Testis (tissue), 2 donors: ENCODE measurements at regions not wholly inside any gene's neighbourhood (a gene's known extent, or its start where the extent isn't known, plus 50 kb on each side); places are given as distances from the start of the nearest gene placed in this dataset.

ENCODE experiments used
- DNase-seq: peaks from one replicate; pipeline ENCODE4 v3.0.0-alpha.2; 2019
- H3K27ac ChIP-seq, 2 donors: fragments of 200-600 bp; sonication (generic); one replicate each; pipeline ENCODE4 v1.5.1; 2019
- H3K27me3 ChIP-seq: fragments of 200-600 bp; sonication (generic); one replicate; pipeline ENCODE4 v1.5.1; 2019
- H3K36me3 ChIP-seq: fragments of 200-600 bp; sonication (generic); one replicate; pipeline ENCODE4 v1.5.1; 2017; ENCODE audit warnings: low read depth; ENCODE audit errors: missing control alignments
- H3K4me1 ChIP-seq: fragments of 200-600 bp; sonication (generic); one replicate; pipeline ENCODE4 v1.5.1; 2019
- H3K4me3 ChIP-seq, 2 donors: fragments of 200-600 bp; sonication (generic); one replicate each; pipeline ENCODE4 v1.5.1; 2017 to 2019
- H3K9me3 ChIP-seq: fragments of 200-600 bp; sonication (generic); one replicate; pipeline ENCODE4 v1.5.1; 2017
- CTCF ChIP-seq, 3 experiments: fragments of 450-650 bp in 2 of 3; fragments of 200-600 bp in 1 of 3; sonication (generic) in 1 of 3; IDR thresholded peaks; one replicate each; pipeline ENCODE4 v1.5.1; 2016 to 2019; ENCODE audit warnings: antibody characterized with exemption in 3 of 3, mild to moderate bottlenecking in 2 of 3, moderate library complexity in 1 of 3
- POLR2A ChIP-seq: fragments of 450-650 bp; IDR thresholded peaks from one replicate; pipeline ENCODE4 v1.6.1; 2017; ENCODE audit warnings: antibody characterized with exemption, mild to moderate bottlenecking, moderate library complexity
- WGBS, 2 donors: methylation state at CpG; one replicate each; pipeline ENCODE4 v1.1.5; 2018; 5-methylcytosine and 5-hydroxymethylcytosine counted together
- intact Hi-C: fragments of 100-400 bp; cut with DNase I; formaldehyde crosslinking; loops from one replicate; pipeline ENCODE4 v1.15.1; 2023; ENCODE audit warnings: low total_unique reads

GRCh38 chr6:84415517-84415916, 188.1 kb upstream of the CEP162 start:
- TF ChIP-seq POLR2A, result no peak
- TF ChIP-seq CTCF (IDR thresholded peaks at IDR 0.05), result no peak
- no peak for DNase-seq
- Histone ChIP-seq H3K36me3 (no peaks in the 10 kb centered on the region), H3K4me1 (no peaks in the 10 kb centered on the region), H3K27me3 (no peaks in the 10 kb centered on the region), H3K27ac (no peak overlapping the region), H3K4me3 (no peak overlapping the region), H3K9me3 (no peaks in the 10 kb centered on the region)
- WGBS, 2 donors, result 69 to 76% methylated on average over 6 of the region's 6 CpGs
- intact Hi-C loops, result no loop called here

DNA sequence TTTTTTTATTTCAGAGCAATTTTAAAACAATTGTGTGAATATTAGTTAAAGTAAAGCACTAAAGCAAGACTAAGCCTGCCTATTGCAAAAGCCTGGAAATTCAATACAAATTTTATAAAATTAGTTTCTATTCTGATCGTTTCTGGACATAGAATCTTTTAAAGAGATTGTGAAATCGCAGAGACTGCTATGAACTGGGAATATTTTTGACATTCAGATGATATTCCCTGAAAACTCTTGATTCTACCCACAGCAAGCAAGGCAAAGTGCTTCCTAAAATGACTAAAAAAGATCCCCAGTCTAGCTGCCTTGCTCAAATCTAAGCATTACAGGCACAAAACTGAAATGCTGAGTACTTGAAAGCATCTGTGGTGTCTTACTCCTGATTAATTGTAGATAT, 187.6 kb upstream of the CEP162 start:
- no peak overlapping the region for H3K27ac ChIP-seq
- no peak overlapping the region for H3K4me3 ChIP-seq
- H3K27me3 ChIP-seq, result no peaks in the 10 kb centered on the region
- TF ChIP-seq POLR2A (no peak), CTCF (IDR thresholded peaks at IDR 0.05) (no peak)
- DNase-seq, result no peak
- WGBS, 2 donors, result 75 to 79% methylated on average over 2 of the region's 2 CpGs
- H3K4me1 ChIP-seq, result no peaks in the 10 kb centered on the region
- no peaks in the 10 kb centered on the region for H3K36me3 ChIP-seq
- H3K9me3 ChIP-seq, result no peaks in the 10 kb centered on the region
- intact Hi-C loops, result no loop called here

DNA sequence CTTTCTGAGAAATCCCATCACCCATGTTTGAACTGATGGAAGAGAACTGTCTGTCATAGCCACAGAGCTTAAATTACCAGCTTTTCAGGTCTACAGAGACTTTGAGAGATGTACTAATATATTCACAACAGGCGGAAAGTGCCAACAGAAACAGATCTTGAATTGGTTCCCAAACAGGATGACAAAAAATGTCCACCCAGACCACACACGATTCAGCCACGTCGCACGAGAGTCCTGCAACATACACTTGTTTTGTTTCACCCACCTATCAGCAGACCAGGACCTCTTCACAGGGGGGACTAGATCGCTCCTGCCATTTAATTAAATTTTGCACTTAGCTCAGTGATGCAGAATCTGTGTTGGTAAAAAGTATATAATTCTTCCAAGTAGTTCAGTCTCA, 187.1 kb upstream of the CEP162 start:
- 67 to 81% methylated on average over 6 of the region's 6 CpGs for WGBS, 2 donors
- DNase-seq, result no peak
- Histone ChIP-seq H3K27ac (no peak overlapping the region), H3K36me3 (no peaks in the 10 kb centered on the region), H3K9me3 (no peaks in the 10 kb centered on the region), H3K4me3 (no peak overlapping the region), H3K27me3 (no peaks in the 10 kb centered on the region), H3K4me1 (no peaks in the 10 kb centered on the region)
- TF ChIP-seq CTCF (IDR thresholded peaks at IDR 0.05), result no peak
- no peak for TF ChIP-seq POLR2A
- intact Hi-C loops, result no loop called here

GRCh38 chr6:84411060-84411629, 183.7 kb upstream of the CEP162 start:
- Histone ChIP-seq H3K27me3 (no peaks in the 10 kb centered on the region), H3K9me3 (no peaks in the 10 kb centered on the region), H3K4me3 (no peak overlapping the region), H3K36me3 (no peaks in the 10 kb centered on the region), H3K27ac (no peak overlapping the region), H3K4me1 (no peaks in the 10 kb centered on the region)
- TF ChIP-seq POLR2A (no peak), CTCF (IDR thresholded peaks at IDR 0.05) (no peak)
- intact Hi-C loops, result no loop called here
- no peak for DNase-seq
- 64 to 68% methylated on average over 1 of the region's 1 CpG for WGBS, 2 donors

DNA sequence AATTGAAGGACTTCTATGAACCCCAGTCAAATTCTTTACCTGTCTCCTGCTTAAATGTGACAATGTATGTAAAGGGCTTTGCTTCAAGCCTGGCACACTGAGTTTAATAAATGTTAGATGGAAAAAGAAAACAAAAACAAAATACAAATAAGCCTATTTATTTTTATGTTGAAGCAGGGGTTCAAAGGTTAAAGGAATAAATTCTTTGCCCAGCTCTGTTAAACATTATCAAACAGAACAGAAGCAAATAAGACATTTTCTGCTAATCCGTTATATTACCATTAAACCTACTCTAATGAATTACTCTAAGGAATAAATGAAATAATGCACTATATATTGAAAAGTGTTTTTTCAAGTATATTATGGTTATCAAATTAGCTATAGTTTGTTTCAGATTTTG, 182.5 kb upstream of the CEP162 start:
- no peaks in the 10 kb centered on the region for H3K27me3 ChIP-seq
- H3K4me3 ChIP-seq, result no peak overlapping the region
- no peak overlapping the region for H3K27ac ChIP-seq
- no peaks in the 10 kb centered on the region for H3K36me3 ChIP-seq
- 91 to 98% methylated on average over 1 of the region's 1 CpG for WGBS, 2 donors
- H3K9me3 ChIP-seq, result no peaks in the 10 kb centered on the region
- H3K4me1 ChIP-seq, result no peaks in the 10 kb centered on the region
- DNase-seq, result no peak
- intact Hi-C loops, result no loop called here
- no peak for TF ChIP-seq POLR2A
- no peak for TF ChIP-seq CTCF (IDR thresholded peaks at IDR 0.05)
